ENCODE measurements at regions not wholly inside any gene's neighbourhood (a gene's known extent, or its start where the extent isn't known, plus 50 kb on each side); places are given as distances from the start of the nearest gene placed in this dataset.
"Not testable (repeated sequence)": the region's sequence is repeated elsewhere in the genome, so short reads cannot be mapped to it uniquely, and the experiment has no call there.

DNA sequence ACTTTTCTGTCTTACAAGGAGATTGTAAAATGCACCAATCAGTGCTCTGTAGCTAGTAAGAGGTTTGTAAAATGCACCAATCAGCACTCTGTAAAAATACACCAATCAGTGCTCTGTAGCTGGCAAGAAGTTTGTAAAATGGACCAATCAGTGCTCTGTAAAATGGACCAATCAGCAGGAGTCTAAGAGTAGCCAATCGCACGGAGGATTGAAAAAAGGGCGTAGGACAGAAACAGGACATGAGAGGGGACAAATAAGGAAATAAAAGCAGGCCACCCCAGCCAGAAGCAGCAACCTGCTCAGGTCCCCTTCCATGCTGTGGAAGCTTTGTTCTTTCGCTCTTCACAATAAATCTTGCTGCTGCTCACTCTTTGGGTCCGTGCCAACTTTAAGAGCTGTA lies 199.1 kb upstream of the TRPC7 start:
- TF ChIP-seq POLR2A (IDR thresholded peaks at IDR 0.05), result not testable (repeated sequence)
- TF ChIP-seq, protein P1, sequence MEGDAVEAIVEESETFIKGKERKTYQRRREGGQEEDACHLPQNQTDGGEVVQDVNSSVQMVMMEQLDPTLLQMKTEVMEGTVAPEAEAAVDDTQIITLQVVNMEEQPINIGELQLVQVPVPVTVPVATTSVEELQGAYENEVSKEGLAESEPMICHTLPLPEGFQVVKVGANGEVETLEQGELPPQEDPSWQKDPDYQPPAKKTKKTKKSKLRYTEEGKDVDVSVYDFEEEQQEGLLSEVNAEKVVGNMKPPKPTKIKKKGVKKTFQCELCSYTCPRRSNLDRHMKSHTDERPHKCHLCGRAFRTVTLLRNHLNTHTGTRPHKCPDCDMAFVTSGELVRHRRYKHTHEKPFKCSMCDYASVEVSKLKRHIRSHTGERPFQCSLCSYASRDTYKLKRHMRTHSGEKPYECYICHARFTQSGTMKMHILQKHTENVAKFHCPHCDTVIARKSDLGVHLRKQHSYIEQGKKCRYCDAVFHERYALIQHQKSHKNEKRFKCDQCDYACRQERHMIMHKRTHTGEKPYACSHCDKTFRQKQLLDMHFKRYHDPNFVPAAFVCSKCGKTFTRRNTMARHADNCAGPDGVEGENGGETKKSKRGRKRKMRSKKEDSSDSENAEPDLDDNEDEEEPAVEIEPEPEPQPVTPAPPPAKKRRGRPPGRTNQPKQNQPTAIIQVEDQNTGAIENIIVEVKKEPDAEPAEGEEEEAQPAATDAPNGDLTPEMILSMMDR (IDR thresholded peaks at IDR 0.05), result not testable (repeated sequence)

All from tibial nerve (tissue), 3 donors.